RPMI8226 (cell line): ENCODE measurements at regions not wholly inside any gene's neighbourhood (a gene's known extent, or its start where the extent isn't known, plus 50 kb on each side); places are given as distances from the start of the nearest gene placed in this dataset.
A peak's percentile ranks its signal among the peaks of the same experiment; 100 is the strongest.
"Not testable (repeated sequence)": the region's sequence is repeated elsewhere in the genome, so short reads cannot be mapped to it uniquely, and the experiment has no call there.

Source experiments
- DNase-seq: peaks from one replicate; pipeline ENCODE4 v3.0.0-alpha.2; 2015

- no peak for DNase-seq
Measured at GRCh38 chr2:234405462-234405861, 91.4 kb downstream of the ARL4C start.

DNA sequence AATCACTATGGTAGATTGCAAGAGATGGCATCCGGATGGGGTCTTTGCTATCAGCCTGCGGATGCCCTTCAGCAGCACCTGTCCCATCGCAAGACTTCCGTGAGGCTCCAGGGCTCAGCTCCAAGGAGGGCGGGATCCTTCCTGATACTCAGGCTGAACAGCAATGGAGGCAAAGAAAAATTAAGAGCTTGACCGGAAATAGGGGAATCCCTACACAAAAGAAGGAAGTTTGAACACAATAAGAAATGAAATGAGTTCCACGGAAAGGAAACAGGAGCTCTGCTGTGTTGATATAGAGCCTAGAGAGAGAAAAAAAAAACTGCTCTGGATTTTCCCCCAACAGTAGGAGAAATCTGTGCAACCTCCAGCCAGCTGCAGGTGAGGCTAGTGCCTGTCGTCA is 91.9 kb downstream of the ARL4C start:
- no peak for DNase-seq

- DNase-seq: no peak
Measured at GRCh38 chr2:234403751-234404150, 93.1 kb downstream of the ARL4C start.

GRCh38 chr2:234403074-234403473 is 93.8 kb downstream of the ARL4C start:
- DNase-seq: no peak

GRCh38 chr2:234401426-234401825 is 95.5 kb downstream of the ARL4C start:
- no peak for DNase-seq

DNA sequence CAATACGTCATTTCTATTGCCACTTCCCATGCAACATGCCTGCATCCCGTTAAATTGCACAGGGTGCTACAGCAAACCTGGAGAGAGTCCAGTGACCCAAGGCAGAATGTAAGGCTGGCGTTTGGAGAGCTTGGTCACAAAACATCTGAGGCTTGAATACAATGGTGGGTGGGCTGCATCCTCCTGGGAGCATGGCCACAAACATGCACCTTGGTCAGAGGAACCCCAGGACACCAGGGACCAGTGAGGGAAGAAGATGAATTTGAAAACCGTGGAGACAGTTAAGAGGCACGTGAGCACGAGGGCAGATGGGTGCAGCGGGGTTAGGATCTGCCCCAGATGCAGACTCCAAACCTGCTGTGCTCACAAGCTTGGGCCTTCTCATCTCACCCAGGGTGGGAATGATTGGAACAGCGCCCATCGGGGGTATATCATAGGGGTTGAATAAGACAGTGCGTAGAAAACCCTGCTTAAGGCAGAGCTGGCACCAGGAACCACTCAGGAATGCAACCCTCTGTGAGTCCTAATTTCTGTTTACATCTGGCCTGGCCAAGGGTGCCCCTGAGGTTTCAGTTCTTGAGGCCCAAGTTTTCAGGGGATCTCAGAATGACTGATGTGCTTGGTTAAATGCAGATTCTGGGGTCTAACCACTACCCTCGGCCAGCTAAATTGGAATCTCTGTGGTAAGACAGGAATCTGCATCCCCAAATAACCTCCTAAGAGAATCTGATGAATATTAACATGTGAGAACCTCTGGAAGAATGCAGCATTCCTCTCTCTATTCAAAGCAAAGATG is 97.2 kb downstream of the ARL4C start:
- DNase-seq: no peak

GRCh38 chr2:234398531-234398930 is 98.3 kb downstream of the ARL4C start:
- no peak for DNase-seq

DNA sequence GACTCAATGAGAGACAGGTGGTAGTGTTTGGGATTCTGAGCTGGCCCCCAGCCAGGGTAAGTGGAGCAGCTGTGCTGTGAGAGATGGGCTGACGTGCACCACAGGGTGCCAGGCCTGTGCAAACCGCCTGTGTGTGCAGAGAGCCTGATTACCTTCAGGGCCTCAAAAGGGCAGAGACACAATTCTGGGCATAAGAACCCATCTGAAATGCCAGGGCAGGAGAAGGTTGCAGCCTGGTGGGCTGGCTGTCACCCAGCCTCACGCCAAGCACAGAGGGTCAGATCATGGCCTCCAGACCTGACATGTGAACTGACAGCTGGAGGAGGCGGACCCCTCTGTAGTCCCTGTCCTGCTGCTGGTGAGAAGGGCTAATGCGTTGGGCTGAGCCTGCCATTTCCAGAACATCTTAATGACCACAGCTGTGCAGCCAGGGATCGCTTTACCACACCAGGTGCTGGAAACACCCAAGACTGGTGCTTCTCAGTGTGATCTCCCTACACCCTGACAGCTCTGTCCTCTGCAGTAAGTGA is 100.9 kb downstream of the ARL4C start:
- peak; percentile 42 for DNase-seq

DNA sequence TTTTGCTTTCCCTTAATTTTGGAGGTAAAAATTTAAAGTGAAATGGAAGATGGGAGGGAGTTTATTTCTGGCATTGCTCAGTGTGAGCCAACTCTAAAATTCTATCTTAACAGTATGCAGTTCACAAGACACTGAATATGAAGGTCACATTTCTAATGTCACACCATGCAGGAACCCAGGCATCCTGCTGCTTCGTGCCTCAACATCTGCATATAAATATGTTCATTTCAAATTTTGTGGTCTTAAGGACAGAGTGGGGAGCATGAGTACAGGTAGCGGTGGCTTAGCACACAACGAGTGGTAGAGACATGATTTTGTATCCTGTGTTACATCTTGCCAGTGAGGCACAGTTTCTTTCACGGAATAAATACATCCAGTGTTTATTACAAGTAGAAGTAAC is 102.4 kb downstream of the ARL4C start:
- no peak for DNase-seq

DNA sequence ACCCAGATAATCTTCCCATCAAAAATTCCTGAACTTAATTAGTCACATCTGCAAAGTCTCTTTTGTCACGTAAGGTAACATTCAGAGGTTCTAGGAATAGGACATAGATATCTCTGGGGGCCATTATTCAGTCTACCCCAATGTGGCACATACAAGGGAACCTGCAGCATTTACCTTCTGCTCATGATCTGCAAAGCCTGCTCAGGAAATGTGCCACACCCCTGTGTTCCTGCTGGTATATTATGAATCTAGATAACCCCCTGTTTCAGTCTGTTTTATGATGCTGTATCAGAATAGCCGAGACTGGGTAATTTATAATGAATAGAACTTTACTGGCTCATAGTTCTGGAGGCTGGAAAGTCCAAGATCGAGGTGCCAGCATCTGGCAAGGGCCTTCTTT is 103.5 kb downstream of the ARL4C start:
- no peak for DNase-seq

DNA sequence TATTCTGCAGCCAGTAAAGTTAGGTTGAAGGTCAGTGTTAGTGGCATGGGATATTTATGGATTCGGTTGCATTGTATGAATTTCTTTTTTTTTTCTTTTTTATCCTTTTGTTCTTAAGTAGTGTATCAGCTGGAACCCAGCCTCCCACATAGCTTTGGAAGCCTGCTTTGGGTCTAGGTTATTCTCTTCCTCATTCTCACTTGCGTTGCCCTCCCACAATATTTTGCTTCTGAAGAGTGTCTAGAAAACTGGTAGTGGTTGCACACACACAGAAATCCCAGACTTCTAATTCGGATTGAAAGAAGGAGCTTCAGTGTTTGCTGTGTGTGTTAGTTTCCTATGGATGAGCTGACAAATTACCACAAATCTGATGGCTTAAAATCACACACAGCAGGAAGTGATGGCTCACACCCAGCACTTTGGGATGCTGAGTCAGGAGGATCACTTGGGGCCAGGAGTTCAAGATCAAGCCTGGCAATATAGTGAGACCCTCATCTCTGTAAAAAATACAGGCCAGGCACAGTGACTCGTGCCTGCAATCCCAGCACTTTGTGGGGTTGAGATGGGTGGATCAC is 104.8 kb downstream of the ARL4C start:
- peak; percentile 3 for DNase-seq

- no peak for DNase-seq
Measured at GRCh38 chr2:234391625-234392024, 105.3 kb downstream of the ARL4C start.

DNA sequence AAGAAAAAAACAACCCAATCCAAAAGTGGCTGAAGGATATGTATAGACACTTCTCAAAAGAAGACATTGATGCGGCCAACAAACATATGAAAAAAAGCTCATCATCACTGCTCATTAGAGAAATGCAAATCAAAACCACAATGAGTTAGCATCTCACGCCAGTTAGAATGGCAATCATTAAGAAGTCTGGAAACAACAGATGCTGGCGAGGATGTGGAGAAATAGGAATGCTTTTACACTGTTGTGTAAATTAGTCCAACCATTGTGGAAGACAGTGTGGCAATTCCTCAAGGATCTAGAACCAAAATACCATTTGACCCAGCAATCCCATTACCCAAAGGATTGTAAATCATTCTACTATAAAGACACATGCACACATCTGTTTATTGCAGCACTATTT is 107.2 kb downstream of the ARL4C start:
- not testable (repeated sequence) for DNase-seq

GRCh38 chr2:234388591-234388990 is 108.3 kb downstream of the ARL4C start:
- no peak for DNase-seq

GRCh38 chr2:234386971-234387370 is 109.9 kb downstream of the ARL4C start:
- DNase-seq: no peak

GRCh38 chr2:234382131-234382530 is 114.8 kb downstream of the ARL4C start:
- no peak for DNase-seq

- DNase-seq: not testable (repeated sequence)
Measured at GRCh38 chr2:234378958-234379357, 117.9 kb downstream of the ARL4C start.

DNA sequence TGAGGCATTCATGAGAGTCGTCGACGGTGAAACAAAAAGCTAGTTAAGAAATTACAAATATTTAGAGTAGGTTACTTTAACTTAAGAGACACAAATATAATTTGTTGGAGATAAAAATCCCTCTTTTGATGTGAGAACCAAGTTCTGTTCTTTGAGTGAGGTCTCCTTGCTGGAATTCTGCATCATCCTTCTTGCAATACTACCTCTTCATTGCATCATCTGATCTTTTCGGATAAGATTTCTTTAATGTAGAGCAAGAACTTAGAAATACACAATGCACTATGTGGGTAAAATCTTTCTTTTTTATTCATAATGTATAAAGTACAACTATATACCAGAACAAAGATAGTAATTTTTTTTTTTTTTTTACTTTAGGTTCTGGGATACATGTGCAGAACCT is 118.4 kb downstream of the ARL4C start:
- DNase-seq: no peak

DNA sequence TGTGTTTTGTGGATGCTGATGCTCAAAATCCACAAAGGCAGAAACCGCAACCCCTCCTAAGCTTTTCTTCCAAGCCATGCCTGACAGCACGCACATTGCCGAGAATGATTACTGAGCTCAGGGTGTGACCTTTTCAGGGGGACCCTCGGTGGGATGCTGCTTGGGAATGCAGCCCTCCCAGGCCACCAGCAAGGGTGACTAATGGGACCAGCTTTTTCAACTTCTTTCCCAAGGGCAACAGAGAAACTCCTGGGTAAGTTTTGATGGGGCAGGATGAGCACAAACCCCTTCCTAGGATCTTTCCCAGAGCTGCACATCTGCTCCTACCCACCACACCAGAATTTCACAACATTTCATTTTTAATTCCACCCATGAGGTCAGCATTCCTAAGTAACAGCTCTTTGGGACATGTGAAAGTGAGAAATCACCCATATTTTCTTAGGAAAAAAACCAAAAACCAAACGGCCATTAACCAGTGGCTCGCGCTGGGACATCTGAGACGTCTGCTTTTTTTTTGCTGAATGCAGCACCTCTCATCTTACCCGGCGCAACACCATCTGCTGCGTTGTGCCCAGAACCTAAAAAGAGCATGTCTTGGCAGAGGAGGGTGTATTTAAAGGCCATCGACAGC is 119.0 kb downstream of the ARL4C start:
- peak; percentile 55 for DNase-seq

DNA sequence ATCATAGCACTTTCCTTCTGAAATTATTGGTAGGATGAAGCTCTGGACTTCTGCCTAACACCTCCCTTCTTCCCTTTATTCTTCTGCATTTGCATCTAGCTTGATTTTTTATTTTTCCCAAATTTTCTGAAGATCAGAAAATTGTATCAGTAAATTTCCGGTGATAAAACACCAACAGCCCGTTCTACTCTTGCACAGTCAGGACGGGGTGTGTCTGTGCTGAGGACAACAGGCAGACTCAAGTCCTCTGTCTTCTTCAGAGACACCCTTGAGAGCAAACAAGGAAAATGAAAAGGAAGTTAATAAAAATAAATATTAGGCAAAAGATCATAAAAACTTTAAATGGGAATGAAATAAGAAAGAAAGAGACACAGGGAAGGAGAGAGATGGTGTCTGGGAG is 120.7 kb downstream of the ARL4C start:
- no peak for DNase-seq

- DNase-seq: no peak
Measured at GRCh38 chr2:234375176-234375880, 121.6 kb downstream of the ARL4C start.

- DNase-seq: no peak
Measured at GRCh38 chr2:234374736-234375135, 122.1 kb downstream of the ARL4C start.

DNA sequence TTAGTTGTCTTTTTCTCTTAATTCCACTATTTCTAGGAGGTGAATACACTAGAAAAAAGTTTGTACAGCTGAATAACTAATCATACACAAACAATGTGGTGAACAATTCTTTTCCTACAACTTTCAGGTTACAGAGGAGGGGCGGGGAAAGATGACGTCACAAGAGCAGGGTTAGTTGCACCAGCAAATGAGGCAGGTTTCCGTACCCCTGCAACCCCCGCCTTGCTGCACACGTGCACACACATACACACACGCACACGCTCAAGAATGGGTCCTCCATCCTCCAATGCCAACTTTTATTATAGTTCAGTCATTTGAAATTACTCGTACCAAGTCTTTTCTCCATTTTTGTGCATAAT is 122.8 kb downstream of the ARL4C start:
- no peak for DNase-seq
